Superior temporal gyrus (tissue), 1 donor: ENCODE measurements at regions not wholly inside any gene's neighbourhood (a gene's known extent, or its start where the extent isn't known, plus 50 kb on each side); places are given as distances from the start of the nearest gene placed in this dataset.
"Not testable (repeated sequence)": the region's sequence is repeated elsewhere in the genome, so short reads cannot be mapped to it uniquely, and the experiment has no call there.

Experiments
- DNase-seq: peaks from one replicate; pipeline ENCODE4 v3.0.0-alpha.2; 2016; ENCODE audit errors: extremely low spot score

- DNase-seq = no peak
Observed at GRCh38 chr2:176763851-176764404, 448.7 kb upstream of the HNRNPA3 start.

DNA sequence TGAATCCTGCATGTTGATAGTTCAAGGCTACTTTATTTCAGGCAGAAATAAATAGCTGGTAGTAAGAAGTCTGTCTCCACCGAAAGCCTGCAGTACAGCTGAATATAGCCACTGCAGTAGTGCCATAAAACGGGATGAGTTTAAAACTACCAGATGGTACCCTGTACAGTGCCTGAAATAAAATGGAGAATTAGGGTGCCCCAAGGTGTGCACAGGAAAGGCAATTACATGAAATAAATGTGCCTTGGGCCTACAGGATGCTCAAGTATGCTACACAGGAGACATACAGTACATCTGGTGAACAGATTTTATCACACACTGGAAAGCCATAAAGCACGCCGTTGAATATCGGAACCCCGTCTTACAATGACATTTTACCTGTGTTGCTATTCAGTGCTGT lies 447.7 kb upstream of the HNRNPA3 start:
- no peak for DNase-seq

DNA sequence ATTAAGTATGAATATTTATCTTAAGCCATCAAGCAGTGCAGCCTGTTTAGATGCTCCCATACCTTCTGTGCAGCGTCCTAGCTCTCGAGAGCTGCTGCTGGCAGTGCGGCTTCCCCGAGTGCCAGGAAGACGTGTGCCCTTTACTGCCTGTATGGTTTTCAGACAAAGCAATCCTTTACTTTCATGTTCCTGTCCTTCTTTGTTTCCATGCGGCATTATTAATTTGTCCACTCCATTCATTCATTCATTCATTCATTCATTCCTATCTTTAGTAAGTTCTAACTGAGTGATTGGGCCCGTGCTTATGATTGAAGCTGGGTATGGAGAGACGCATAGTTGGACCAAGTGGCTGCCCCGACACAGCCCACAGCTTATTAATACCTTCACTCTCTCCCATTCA lies 446.6 kb upstream of the HNRNPA3 start:
- no peak for DNase-seq

- no peak for DNase-seq
Observed at GRCh38 chr2:176768185-176768584, 444.4 kb upstream of the HNRNPA3 start.

- no peak for DNase-seq
Observed at GRCh38 chr2:176769021-176769420, 443.6 kb upstream of the HNRNPA3 start.

- DNase-seq = no peak
Observed at GRCh38 chr2:176769499-176770370, 442.9 kb upstream of the HNRNPA3 start.

- DNase-seq = no peak
Observed at GRCh38 chr2:176772816-176773215, 439.8 kb upstream of the HNRNPA3 start.

DNA sequence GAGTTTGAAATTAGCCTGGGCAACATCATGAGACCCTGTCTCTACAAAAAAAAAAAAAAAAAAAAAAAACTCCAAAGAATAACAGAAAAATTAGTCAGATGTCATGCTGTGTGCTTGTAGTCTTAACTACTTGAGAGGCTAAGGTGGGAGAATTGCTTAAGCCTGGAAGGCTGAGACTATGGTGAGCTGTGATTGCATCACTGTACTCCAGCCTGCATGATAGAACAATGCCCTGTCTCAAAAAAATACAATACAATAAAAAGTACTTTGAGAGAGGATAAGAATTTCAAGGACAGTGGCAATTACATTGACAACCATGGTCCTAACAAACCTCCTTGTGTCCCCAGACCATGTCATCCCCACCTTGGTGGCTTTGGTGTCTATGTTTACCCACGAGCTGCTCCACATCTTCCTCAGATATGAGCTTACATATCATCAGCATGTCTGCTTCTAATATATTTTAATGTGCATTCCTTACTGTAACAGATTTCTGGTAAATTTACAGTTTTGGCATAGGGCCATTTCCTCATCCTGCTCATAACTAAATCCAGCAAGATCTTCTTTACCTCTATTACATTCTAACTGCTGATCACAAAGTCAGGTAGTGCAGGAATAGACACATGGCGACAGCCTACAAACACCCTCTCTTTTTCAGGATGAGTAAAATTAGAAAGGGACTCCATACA lies 437.7 kb upstream of the HNRNPA3 start:
- DNase-seq = no peak

- DNase-seq = no peak
Observed at GRCh38 chr2:176777262-176777661, 435.3 kb upstream of the HNRNPA3 start.

DNA sequence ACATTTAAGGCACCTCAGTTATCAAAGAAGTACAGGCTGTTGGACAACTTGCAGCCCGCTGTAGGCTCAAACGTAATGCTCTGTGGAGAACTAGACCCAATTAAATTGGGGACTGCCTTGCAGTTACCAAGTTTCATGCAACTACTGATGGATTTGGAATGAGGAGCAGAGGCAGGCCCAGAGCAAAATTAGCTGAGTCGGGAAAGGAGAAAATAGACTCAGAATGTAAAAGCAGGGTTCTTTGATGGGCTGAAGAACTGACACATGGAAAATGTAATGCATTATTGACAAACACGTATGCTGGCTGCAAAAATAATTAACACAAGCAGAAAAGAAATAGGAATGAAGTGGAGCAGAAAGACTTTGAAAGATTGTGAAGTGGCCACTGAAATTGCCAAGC lies 432.7 kb upstream of the HNRNPA3 start:
- no peak for DNase-seq

- DNase-seq = peak; percentile 61
Observed at GRCh38 chr2:176780348-176780747, 432.2 kb upstream of the HNRNPA3 start.

DNA sequence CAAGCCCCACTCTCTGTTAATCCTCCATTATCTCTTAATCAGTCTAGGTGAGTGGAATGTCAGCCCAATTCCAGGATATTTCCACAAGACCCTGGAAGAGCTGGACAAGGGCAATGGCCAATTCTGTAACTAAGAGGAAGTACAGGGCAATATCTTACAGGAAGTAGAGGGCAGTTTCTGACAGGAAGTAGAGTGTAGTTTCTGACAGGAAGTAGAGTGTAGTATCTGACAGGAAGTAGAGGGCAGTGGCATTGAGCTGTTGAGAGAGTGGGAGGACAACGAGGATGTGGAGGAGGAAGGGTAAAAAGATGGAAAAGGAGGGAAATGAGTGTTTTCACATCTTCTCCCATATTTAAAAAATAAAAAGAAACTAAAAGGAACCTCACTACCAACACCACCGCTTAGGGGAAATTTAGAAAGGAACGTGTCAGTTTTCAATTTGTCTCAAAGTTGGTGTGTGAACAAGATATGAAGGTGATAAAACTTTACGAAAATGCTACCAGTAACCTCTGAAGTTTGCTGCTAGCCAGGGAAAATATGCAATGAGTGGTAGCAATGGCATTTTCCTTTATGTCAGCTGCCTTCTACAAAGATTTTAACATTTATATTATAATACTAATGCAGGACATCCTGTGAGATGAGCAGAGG lies 430.9 kb upstream of the HNRNPA3 start:
- no peak for DNase-seq

DNA sequence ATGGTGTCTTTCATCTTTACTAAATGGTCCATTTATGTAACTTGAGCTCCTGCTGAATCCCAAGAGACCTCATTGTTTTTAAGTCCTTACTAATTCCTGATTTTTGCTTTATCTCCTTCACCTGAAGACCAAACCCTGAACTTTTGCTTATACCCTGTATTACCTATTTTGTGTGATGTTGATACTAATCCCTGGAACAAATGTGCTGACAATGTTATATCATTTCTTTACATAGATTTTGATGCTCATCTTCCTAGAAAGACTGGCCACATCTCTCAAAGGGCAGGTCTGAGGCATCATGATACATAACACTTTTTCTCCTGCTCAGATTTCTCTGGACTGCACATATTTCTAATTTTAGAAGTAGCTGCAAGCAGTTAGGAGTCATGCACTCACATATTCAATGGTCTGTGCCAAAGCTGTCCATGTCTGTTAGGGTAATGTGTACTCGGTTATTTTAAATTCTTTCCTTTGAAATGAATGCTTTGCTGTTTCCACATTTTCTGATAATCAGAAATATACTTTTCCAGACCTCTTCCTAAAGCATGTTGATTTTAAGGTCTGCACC lies 427.9 kb upstream of the HNRNPA3 start:
- DNase-seq = no peak

DNA sequence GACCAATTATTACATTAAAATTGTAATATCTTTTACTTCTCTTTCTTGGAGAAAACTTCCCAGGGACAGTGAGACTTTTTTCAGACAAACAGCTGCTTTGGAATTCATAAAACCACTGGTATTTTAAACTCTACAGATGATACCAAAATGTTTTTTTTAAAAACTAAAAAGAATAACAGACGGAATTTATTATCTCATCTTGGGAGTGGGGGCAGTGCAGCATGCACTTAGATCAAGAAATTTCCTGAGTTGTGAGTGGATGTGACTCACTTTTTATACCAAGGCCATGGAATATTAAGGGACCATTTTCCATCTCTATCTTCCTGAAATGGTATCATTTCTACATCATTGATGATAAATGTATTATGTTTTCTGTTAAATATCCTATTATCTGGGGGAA lies 422.8 kb upstream of the HNRNPA3 start:
- DNase-seq = no peak

DNA sequence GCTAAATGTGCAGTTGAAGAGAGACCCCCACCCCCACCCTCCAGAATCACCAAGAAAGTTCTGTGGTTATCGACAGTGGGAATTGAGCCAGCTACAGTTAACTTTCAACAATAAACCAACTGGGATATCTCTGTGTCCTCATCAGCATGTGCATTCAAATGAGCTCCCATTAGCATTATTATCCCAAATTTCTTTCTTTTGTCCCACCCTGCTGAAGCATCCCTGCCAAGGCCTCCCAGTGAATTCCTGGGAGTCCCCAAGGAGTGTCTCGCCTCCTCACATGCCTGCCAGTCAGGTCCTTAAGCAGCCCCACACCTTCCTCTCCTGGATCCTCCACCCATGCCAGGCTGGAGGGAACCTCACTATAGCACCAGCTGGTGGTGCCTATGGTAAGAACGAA lies 422.1 kb upstream of the HNRNPA3 start:
- DNase-seq = no peak

DNA sequence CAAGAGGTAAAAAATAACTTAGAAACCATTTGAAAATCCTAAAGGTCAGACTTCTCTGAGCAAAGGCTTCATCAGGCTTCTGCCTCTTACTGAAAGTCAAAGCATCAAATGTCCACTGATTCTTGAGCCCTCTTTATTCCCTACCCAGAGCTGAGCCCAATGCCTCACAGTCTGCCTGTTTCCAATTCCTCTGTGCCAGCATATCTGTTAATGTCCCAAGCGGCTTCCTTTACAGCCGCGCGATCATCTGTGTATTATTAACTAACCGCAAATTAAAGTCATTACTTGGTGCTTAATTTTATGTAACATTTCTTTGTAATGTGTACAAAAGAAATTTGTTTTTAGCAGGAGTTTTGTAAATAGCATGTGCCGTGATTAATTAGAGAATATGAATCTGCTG lies 418.8 kb upstream of the HNRNPA3 start:
- no peak for DNase-seq

GRCh38 chr2:176794392-176794791 lies 418.2 kb upstream of the HNRNPA3 start:
- no peak for DNase-seq

DNA sequence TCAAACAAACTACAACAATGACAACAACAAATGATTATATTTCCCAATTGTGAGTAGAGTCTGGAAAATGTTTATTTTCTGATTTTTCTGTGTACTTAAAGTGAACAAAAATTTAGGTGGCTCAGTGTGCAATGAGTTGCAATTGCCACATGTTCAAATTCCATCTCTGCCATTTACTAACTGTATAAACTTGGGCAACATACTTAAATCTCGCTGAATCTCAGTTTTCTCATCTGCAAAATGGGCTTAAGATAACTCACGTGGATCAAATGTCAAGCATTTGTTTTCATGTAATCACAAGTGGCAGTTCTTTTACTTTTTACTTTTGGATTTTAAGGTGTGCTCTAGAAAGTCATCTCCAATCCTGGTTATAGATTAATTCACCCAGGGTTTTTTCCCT lies 416.8 kb upstream of the HNRNPA3 start:
- no peak for DNase-seq

DNA sequence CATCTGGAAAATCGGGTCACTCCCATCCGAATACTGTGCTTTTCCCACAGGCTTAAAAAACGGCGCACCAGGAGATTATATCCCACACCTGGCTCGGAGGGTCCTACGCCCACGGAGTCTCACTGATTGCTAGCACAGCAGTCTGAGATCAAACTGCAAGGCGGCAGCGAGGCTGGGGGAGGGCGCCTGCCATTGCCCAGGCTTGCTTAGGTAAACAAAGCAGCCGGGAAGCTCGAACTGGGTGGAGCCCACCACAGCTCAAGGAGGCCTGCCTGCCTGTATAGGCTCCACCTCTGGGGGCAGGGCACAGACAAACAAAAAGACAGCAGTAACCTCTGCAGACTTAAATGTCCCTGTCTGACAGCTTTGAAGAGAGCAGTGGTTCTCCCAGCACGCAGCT lies 415.9 kb upstream of the HNRNPA3 start:
- DNase-seq = not testable (repeated sequence)

DNA sequence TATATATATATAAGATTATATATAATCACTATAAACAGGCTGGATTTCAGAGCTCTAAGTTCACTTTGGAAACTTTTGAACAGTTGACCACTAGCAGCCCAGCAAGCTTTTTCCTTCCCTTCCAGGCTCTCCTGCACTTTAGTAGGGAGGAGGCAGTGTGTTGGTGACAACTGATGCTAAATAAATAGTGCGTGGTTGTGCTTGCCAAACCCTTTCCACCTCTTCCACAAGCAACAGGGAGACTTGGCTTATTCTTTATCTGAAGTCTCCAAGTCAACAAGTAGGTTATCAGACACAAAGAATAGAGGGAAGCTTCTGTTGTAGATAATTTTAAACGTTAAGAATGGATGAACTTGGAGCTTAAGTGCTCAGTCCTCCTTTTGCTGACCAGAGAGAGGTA lies 408.2 kb upstream of the HNRNPA3 start:
- DNase-seq = no peak

DNA sequence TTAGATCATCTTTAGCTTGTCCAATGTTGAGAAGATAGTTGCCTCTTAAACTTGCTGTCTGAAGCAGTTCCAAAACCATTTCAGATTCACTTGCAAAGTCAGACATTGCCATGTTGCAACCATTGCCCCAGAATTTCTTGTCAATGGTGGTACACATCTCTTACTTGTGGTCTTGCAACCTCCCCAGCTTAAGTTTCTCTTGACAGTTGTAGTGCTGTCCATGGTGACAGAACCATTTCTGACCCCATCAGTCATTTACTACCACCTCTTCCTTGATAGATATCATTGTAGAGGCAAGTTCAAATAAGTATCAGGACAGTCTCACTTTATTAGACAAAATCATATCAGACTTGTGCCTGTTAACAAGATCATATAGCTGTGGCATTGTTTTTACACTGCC lies 407.2 kb upstream of the HNRNPA3 start:
- DNase-seq = no peak

DNA sequence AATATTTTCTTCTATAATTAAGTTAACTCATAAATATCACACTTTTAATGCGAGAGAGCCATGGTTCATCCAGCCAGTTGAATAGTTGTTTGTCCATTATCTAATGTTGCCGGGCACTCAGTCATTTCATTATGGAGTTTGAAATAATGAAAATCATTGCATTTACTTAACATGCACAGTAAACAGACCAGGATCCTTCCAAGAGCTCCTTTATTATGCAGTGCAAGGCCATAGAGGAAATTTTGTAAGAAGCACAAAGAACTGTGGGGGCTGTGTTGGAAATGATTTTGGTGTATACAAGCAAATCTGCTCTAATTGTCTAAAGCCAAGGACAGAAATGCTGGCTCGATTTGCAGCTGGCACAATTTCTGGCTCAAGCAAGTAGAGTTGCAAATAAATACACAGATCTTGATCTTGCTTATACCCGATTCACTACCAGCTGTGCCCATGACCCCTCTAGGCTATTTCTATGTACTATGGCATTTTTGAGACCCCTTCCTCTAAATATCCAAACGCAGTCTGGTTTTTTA lies 400.3 kb upstream of the HNRNPA3 start:
- peak; percentile 44 for DNase-seq
